ENCODE measurements at regions not wholly inside any gene's neighbourhood (a gene's known extent, or its start where the extent isn't known, plus 50 kb on each side); places are given as distances from the start of the nearest gene placed in this dataset.

- no peak overlapping the region for H3K4me2 ChIP-seq (ENCODE audit: control insufficient read depth, extremely low read depth, insufficient read depth, low read depth, low read length)
- no peaks in the 10 kb centered on the region for H3K36me3 ChIP-seq (ENCODE audit: control insufficient read depth in 2 of 2, extremely low read depth in 1 of 2, insufficient read depth in 2 of 2, low read length in 2 of 2)
- no peak overlapping the region for H3K27ac ChIP-seq (ENCODE audit: control insufficient read depth, insufficient read depth, low read length)
- H3K9me1 ChIP-seq (ENCODE audit: control insufficient read depth, extremely low read depth, insufficient read depth, low read length): no peaks in the 10 kb centered on the region
- no peaks in the 10 kb centered on the region for H3K79me2 ChIP-seq (ENCODE audit: control insufficient read depth, insufficient read depth, low read length)
- TF ChIP-seq, protein P1, sequence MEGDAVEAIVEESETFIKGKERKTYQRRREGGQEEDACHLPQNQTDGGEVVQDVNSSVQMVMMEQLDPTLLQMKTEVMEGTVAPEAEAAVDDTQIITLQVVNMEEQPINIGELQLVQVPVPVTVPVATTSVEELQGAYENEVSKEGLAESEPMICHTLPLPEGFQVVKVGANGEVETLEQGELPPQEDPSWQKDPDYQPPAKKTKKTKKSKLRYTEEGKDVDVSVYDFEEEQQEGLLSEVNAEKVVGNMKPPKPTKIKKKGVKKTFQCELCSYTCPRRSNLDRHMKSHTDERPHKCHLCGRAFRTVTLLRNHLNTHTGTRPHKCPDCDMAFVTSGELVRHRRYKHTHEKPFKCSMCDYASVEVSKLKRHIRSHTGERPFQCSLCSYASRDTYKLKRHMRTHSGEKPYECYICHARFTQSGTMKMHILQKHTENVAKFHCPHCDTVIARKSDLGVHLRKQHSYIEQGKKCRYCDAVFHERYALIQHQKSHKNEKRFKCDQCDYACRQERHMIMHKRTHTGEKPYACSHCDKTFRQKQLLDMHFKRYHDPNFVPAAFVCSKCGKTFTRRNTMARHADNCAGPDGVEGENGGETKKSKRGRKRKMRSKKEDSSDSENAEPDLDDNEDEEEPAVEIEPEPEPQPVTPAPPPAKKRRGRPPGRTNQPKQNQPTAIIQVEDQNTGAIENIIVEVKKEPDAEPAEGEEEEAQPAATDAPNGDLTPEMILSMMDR (optimal IDR thresholded peaks at IDR 0.05 in 1 of 3, IDR thresholded peaks at IDR 0.05 in 1 of 3, conservative IDR thresholded peaks at IDR 0.05 in 1 of 3; ENCODE audit: extremely low read depth in 1 of 3, insufficient read depth in 2 of 3, low read length in 3 of 3): no peak
- no peak for TF ChIP-seq EZH2 (IDR thresholded peaks at IDR 0.05; ENCODE audit: low read length)
- no peak overlapping the region for H3K9ac ChIP-seq (ENCODE audit: control insufficient read depth, extremely low read depth, insufficient read depth, low read length)
- no peak overlapping the region for H3K4me3 ChIP-seq (ENCODE audit: control insufficient read depth in 2 of 3, extremely low read depth in 1 of 3, insufficient read depth in 2 of 3, low read depth in 1 of 3, low read length in 3 of 3)
- H2AFZ ChIP-seq (ENCODE audit: control insufficient read depth, low read length): no peak overlapping the region
- dilution Hi-C loops (cut with MboI; ENCODE audit: extremely low pct_ligation_motif_present, low sequenced_read_pairs): no loop called here
- H3K9me3 ChIP-seq (ENCODE audit: control insufficient read depth, low read depth, low read length): no peaks in the 10 kb centered on the region
- FAIRE-seq (no peak), DNase-seq (ENCODE audit: low read depth, low spot score) (no peak)
- H4K20me1 ChIP-seq (ENCODE audit: control insufficient read depth, extremely low read depth, insufficient read depth, low read length): no peaks in the 10 kb centered on the region
- no peaks in the 10 kb centered on the region for H3K27me3 ChIP-seq (ENCODE audit: control insufficient read depth, extremely low read depth, insufficient read depth, low read length)
- H3K4me1 ChIP-seq (ENCODE audit: control insufficient read depth, extremely low read depth, insufficient read depth, low read length): no peaks in the 10 kb centered on the region
Measured at GRCh38 chr1:234914606-234915290, 213.9 kb downstream of the TOMM20 start.

- H3K4me2 ChIP-seq (ENCODE audit: control insufficient read depth, extremely low read depth, insufficient read depth, low read depth, low read length): no peak overlapping the region
- no peak overlapping the region for H3K9ac ChIP-seq (ENCODE audit: control insufficient read depth, extremely low read depth, insufficient read depth, low read length)
- H3K9me1 ChIP-seq (ENCODE audit: control insufficient read depth, extremely low read depth, insufficient read depth, low read length): no peaks in the 10 kb centered on the region
- DNase-seq (ENCODE audit: low read depth, low spot score): no peak
- no peak overlapping the region for H2AFZ ChIP-seq (ENCODE audit: control insufficient read depth, low read length)
- no peak overlapping the region for H3K27ac ChIP-seq (ENCODE audit: control insufficient read depth, insufficient read depth, low read length)
- H4K20me1 ChIP-seq (ENCODE audit: control insufficient read depth, extremely low read depth, insufficient read depth, low read length): no peaks in the 10 kb centered on the region
- dilution Hi-C loops (cut with MboI; ENCODE audit: extremely low pct_ligation_motif_present, low sequenced_read_pairs): no loop called here
- no peak overlapping the region for H3K4me3 ChIP-seq (ENCODE audit: control insufficient read depth in 2 of 3, extremely low read depth in 1 of 3, insufficient read depth in 2 of 3, low read depth in 1 of 3, low read length in 3 of 3)
- no peaks in the 10 kb centered on the region for H3K9me3 ChIP-seq (ENCODE audit: control insufficient read depth, low read depth, low read length)
- no peaks in the 10 kb centered on the region for H3K27me3 ChIP-seq (ENCODE audit: control insufficient read depth, extremely low read depth, insufficient read depth, low read length)
- H3K36me3 ChIP-seq (ENCODE audit: control insufficient read depth in 2 of 2, extremely low read depth in 1 of 2, insufficient read depth in 2 of 2, low read length in 2 of 2): no peaks in the 10 kb centered on the region
- H3K4me1 ChIP-seq (ENCODE audit: control insufficient read depth, extremely low read depth, insufficient read depth, low read length): no peaks in the 10 kb centered on the region
- H3K79me2 ChIP-seq (ENCODE audit: control insufficient read depth, insufficient read depth, low read length): no peaks in the 10 kb centered on the region
- no peak for FAIRE-seq
- no peak for TF ChIP-seq EZH2 (IDR thresholded peaks at IDR 0.05; ENCODE audit: low read length)
- TF ChIP-seq, protein P1 (optimal IDR thresholded peaks at IDR 0.05 in 1 of 3, IDR thresholded peaks at IDR 0.05 in 1 of 3, conservative IDR thresholded peaks at IDR 0.05 in 1 of 3; ENCODE audit: extremely low read depth in 1 of 3, insufficient read depth in 2 of 3, low read length in 3 of 3): no peak
Measured at GRCh38 chr1:234913771-234914170, 214.9 kb downstream of the TOMM20 start.
